HEK293T (cell line): ENCODE measurements at regions not wholly inside any gene's neighbourhood (a gene's known extent, or its start where the extent isn't known, plus 50 kb on each side); places are given as distances from the start of the nearest gene placed in this dataset.

Experiments used
- CTCF ChIA-PET: fragments of 350-600 bp; formaldehyde crosslinking; extraction: SDS; loops from one replicate; lab custom pipeline; 2021; ENCODE audit warnings: antibody characterized with exemption, inconsistent platforms; lab: Yijun Ruan, JAX
- POLR2A ChIA-PET: fragments of 350-600 bp; formaldehyde crosslinking; extraction: SDS; loops from one replicate; lab custom pipeline; 2020; ENCODE audit warnings: antibody characterized with exemption, inconsistent platforms; lab: Yijun Ruan, JAX
- DNase-seq: peaks from one replicate; pipeline ENCODE4 v3.0.0; 2012; ENCODE audit warnings: mixed read lengths; ENCODE audit errors: extremely low spot score
- ARNT ChIP-seq: fragments of 450-650 bp; IDR thresholded peaks from 2 replicates; pipeline ENCODE4 v1.6.1; 2017; ENCODE audit warnings: mild to moderate bottlenecking
- BHLHE40 ChIP-seq: fragments of 450-650 bp; IDR thresholded peaks from 2 replicates; pipeline ENCODE4 v1.6.1; 2016; ENCODE audit warnings: mild to moderate bottlenecking, moderate library complexity, borderline replicate concordance
- CTBP1 ChIP-seq: fragments of 450-650 bp; IDR thresholded peaks from 2 replicates; pipeline ENCODE4 v1.6.1; 2016; ENCODE audit warnings: borderline replicate concordance
- ELF4 ChIP-seq: fragments of 450-650 bp; IDR thresholded peaks from 2 replicates; pipeline ENCODE4 v1.6.1; 2017; ENCODE audit warnings: antibody characterized with exemption
- FOXA1 ChIP-seq: fragments of 450-650 bp; IDR thresholded peaks from 2 replicates; pipeline ENCODE4 v1.6.1; 2016; ENCODE audit warnings: mild to moderate bottlenecking
- FOXK2 ChIP-seq: fragments of 450-650 bp; IDR thresholded peaks from 2 replicates; pipeline ENCODE4 v1.6.1; 2016; ENCODE audit warnings: mild to moderate bottlenecking
- FOXM1 ChIP-seq: fragments of 450-650 bp; IDR thresholded peaks from 2 replicates; pipeline ENCODE4 v1.6.1; 2017; ENCODE audit warnings: mild to moderate bottlenecking, borderline replicate concordance
- HDGF ChIP-seq: fragments of 450-650 bp; IDR thresholded peaks from 2 replicates; pipeline ENCODE4 v1.6.1; 2017; ENCODE audit warnings: antibody characterized with exemption, borderline replicate concordance
- L3MBTL2 ChIP-seq: fragments of 450-650 bp; conservative IDR thresholded peaks from 2 replicates; pipeline ENCODE4 v1.6.1; 2016; ENCODE audit warnings: mild to moderate bottlenecking
- LEF1 ChIP-seq: fragments of 450-650 bp; IDR thresholded peaks from 2 replicates; pipeline ENCODE4 v1.6.1; 2017; ENCODE audit warnings: mild to moderate bottlenecking, borderline replicate concordance
- NFRKB ChIP-seq: fragments of 450-650 bp; IDR thresholded peaks from 2 replicates; pipeline ENCODE4 v1.6.1; 2016; ENCODE audit warnings: mild to moderate bottlenecking, moderate library complexity
- PKNOX1 ChIP-seq: fragments of 450-650 bp; IDR thresholded peaks from 2 replicates; pipeline ENCODE4 v1.6.1; 2016
- SP1 ChIP-seq: fragments of 450-650 bp; IDR thresholded peaks from 2 replicates; pipeline ENCODE4 v1.6.1; 2017
- SUZ12 ChIP-seq: fragments of 450-650 bp; IDR thresholded peaks from 2 replicates; pipeline ENCODE4 v1.6.1; 2016; ENCODE audit warnings: mild to moderate bottlenecking
- TARDBP ChIP-seq: fragments of 450-650 bp; IDR thresholded peaks from 2 replicates; pipeline ENCODE4 v1.6.1; 2016
- ZNF384 ChIP-seq: fragments of 450-650 bp; IDR thresholded peaks from 2 replicates; pipeline ENCODE4 v1.6.1; 2016

GRCh38 chr4:19039816-19040215 lies 1018.3 kb upstream of the LCORL start:
- ChIA-PET CTCF (no interaction called here), POLR2A (no interaction called here)
- TF ChIP-seq SP1 = no peak
- TF ChIP-seq HDGF = no peak
- no peak for TF ChIP-seq L3MBTL2
- TF ChIP-seq TARDBP = no peak
- no peak for TF ChIP-seq SUZ12
- TF ChIP-seq NFRKB = no peak
- TF ChIP-seq PKNOX1 = no peak
- no peak for TF ChIP-seq ELF4
- no peak for TF ChIP-seq FOXM1
- no peak for TF ChIP-seq ARNT
- TF ChIP-seq ZNF384 = no peak
- no peak for DNase-seq

GRCh38 chr4:19038231-19038630 lies 1016.7 kb upstream of the LCORL start:
- ChIA-PET POLR2A (no interaction called here), CTCF (no interaction called here)
- no peak for DNase-seq
- TF ChIP-seq FOXK2 (no peak), HDGF (no peak), TARDBP (no peak), SUZ12 (no peak), CTBP1 (no peak), FOXA1 (no peak), L3MBTL2 (no peak)

- ChIA-PET CTCF (no interaction called here), POLR2A (no interaction called here)
- no peak for TF ChIP-seq FOXA1
- no peak for DNase-seq
These were observed 1012.5 kb upstream of the LCORL start for GRCh38 chr4:19033816-19034733.

- ChIA-PET POLR2A (no interaction called here), CTCF (no interaction called here)
- TF ChIP-seq PKNOX1 (no peak), TARDBP (no peak), FOXK2 (no peak), ARNT (no peak), LEF1 (no peak), SP1 (no peak), NFRKB (no peak), L3MBTL2 (no peak), HDGF (no peak), ELF4 (no peak), SUZ12 (no peak)
- no peak for DNase-seq
These were observed 1009.0 kb upstream of the LCORL start for GRCh38 chr4:19030536-19030935.

- POLR2A ChIA-PET = no interaction called here
- DNase-seq = no peak
- TF ChIP-seq TARDBP (no peak), ARNT (no peak), NFRKB (no peak), ZNF384 (no peak), SP1 (no peak), FOXM1 (no peak), BHLHE40 (no peak), LEF1 (no peak), CTBP1 (no peak), HDGF (no peak), FOXK2 (no peak), SUZ12 (no peak), L3MBTL2 (no peak), ELF4 (no peak)
- CTCF ChIA-PET = no interaction called here
These were observed 1008.5 kb upstream of the LCORL start for GRCh38 chr4:19030048-19030447.

- CTCF ChIA-PET = no interaction called here
- no peak for DNase-seq
These were observed 1004.7 kb upstream of the LCORL start for GRCh38 chr4:19026281-19026680.

GRCh38 chr4:19025031-19025430 lies 1003.5 kb upstream of the LCORL start:
- ChIA-PET POLR2A (no interaction called here), CTCF (no interaction called here)
- TF ChIP-seq FOXM1 = no peak
- DNase-seq = no peak

More at GRCh38 chr4:19026281-19026680, 1004.7 kb upstream of the LCORL start:
- POLR2A ChIA-PET = no interaction called here
- TF ChIP-seq ZNF384 = no peak
- TF ChIP-seq HDGF = no peak
- no peak for TF ChIP-seq FOXA1
